HepG2 (cell line): ENCODE measurements at regions not wholly inside any gene's neighbourhood (a gene's known extent, or its start where the extent isn't known, plus 50 kb on each side); places are given as distances from the start of the nearest gene placed in this dataset.

Source experiments
- ATAC-seq: fragments of 200-7000 bp; cut with Tn5 transposase; 3 replicates; pipeline ENCODE4 v1.9.1; 2020; ENCODE audit warnings: mild to moderate bottlenecking, moderate library complexity
- BruUV-seq: library from RNA; stranded (reverse); fragments of 400-500 nt; replicated peaks from 2 replicates; lab custom pipeline; 2021; lab: Mats Ljungman, UMichigan
- CTCF ChIA-PET: fragments of 300-600 bp; formaldehyde crosslinking; extraction: SDS; loops from one replicate; lab custom pipeline; 2021; ENCODE audit warnings: low total read pairs, inconsistent platforms, low intra/inter-chr PET ratio; lab: Yijun Ruan, JAX
- POLR2A ChIA-PET: fragments of 350-600 bp; sonication (Branson Sonifier 250); formaldehyde crosslinking; loops from one replicate; lab custom pipeline; 2020; ENCODE audit warnings: antibody characterized with exemption, inconsistent platforms; lab: Yijun Ruan, JAX
- DNase-seq: peaks from one replicate; pipeline ENCODE4 v3.0.0-alpha.2; 2015; ENCODE audit warnings: low spot score
- FAIRE-seq: peaks from 3 replicates; lab custom pipeline; 2011; peaks lifted over from hg19 to GRCh38; lab: Jason Lieb, UNC
- H2AFZ ChIP-seq: one replicate; pipeline ENCODE4 v1.6.1; 2011; ENCODE audit warnings: low read length, inconsistent platforms
- H3K27ac ChIP-seq: fragments of 300-600 bp; 3 replicates; pipeline ENCODE4 v1.8.0; 2011; ENCODE audit warnings: mixed run types, mild to moderate bottlenecking, mixed read lengths, low read length, inconsistent platforms; ENCODE audit not compliant: insufficient read depth; ENCODE audit errors: extremely low read length
- H3K27me3 ChIP-seq, 2 experiments: fragments of 200-600 bp in 1 of 2; 2 replicates in 1 of 2; 3 replicates in 1 of 2; pipeline versions ENCODE4 v1.6.0 to v1.8.0; 2011; ENCODE audit warnings: low read length in 2 of 2, mild to moderate bottlenecking in 2 of 2, moderate library complexity in 2 of 2, inconsistent platforms in 1 of 2; ENCODE audit not compliant: insufficient read depth in 2 of 2, control insufficient read depth in 1 of 2
- H3K36me3 ChIP-seq, 2 experiments: fragments of 200-600 bp in 1 of 2; replicated peaks in 1 of 2; 2 replicates in 1 of 2; 3 replicates in 1 of 2; pipeline versions ENCODE4 v1.5.1 to v1.8.0; 2011; ENCODE audit warnings: low read length in 2 of 2, inconsistent platforms in 1 of 2; ENCODE audit not compliant: insufficient read depth in 2 of 2, control insufficient read depth in 1 of 2
- H3K4me1 ChIP-seq: 2 replicates; pipeline ENCODE4 v1.5.1; 2012; ENCODE audit warnings: low read length, inconsistent platforms; ENCODE audit not compliant: insufficient read depth
- H3K4me2 ChIP-seq: 2 replicates; pipeline ENCODE4 v1.6.0; 2011; ENCODE audit warnings: low read depth, low read length, inconsistent platforms
- H3K4me3 ChIP-seq, 3 experiments: fragments of 200-600 bp in 1 of 3; sonication (generic), shearing (Covaris generic) in 1 of 3; replicated peaks in 1 of 3; 2 replicates each; pipeline ENCODE4 v1.5.1; 2011 to 2016; ENCODE audit warnings: low read length in 3 of 3, inconsistent platforms in 2 of 3, low read depth in 2 of 3, mild to moderate bottlenecking in 2 of 3, control low read depth in 1 of 3, mixed read lengths in 1 of 3; ENCODE audit not compliant: insufficient read depth in 1 of 3
- H3K79me2 ChIP-seq: one replicate; pipeline ENCODE4 v1.6.1; 2011; ENCODE audit warnings: low read length, inconsistent platforms; ENCODE audit not compliant: insufficient read depth
- H3K9ac ChIP-seq: 2 replicates; pipeline ENCODE4 v1.6.0; 2011; ENCODE audit warnings: mild to moderate bottlenecking, low read depth, low read length, inconsistent platforms; ENCODE audit not compliant: insufficient read depth
- H3K9me3 ChIP-seq: 2 replicates; pipeline ENCODE4 v1.5.1; 2012; ENCODE audit warnings: mild to moderate bottlenecking, low read length
- H4K20me1 ChIP-seq: 2 replicates; pipeline ENCODE4 v1.6.0; 2011; ENCODE audit warnings: inconsistent platforms, mild to moderate bottlenecking, low read length, moderate library complexity; ENCODE audit not compliant: insufficient read depth
- HINFP ChIP-seq: sonication (generic); formaldehyde crosslinking; IDR thresholded peaks from 2 replicates; pipeline ENCODE4 v1.4.0; 2020; ENCODE audit warnings: low read depth, mild to moderate bottlenecking, missing genetic modification reagents
- KLF11 ChIP-seq: IDR thresholded peaks from 2 replicates; pipeline ENCODE4 v1.6.1; 2016; ENCODE audit warnings: missing compliant biosample characterization
- RBM22 ChIP-seq: fragments of 200-400 bp; formaldehyde crosslinking; optimal IDR thresholded peaks from 2 replicates; pipeline ENCODE3; 2017; ENCODE audit warnings: mild to moderate bottlenecking, low read length, moderate library complexity
- ZNF766 ChIP-seq: sonication (generic); formaldehyde crosslinking; IDR thresholded peaks from 2 replicates; pipeline ENCODE4 v1.5.0; 2020; ENCODE audit warnings: missing genetic modification reagents, borderline replicate concordance
- ZNF784 ChIP-seq: sonication (generic); formaldehyde crosslinking; IDR thresholded peaks from 2 replicates; pipeline ENCODE4 v1.5.1; 2020; ENCODE audit warnings: missing genetic modification reagents, mild to moderate bottlenecking, borderline replicate concordance
- in situ Hi-C: cut with HindIII; loops from 2 replicates; pipeline ENCODE4 v1.10.0; 2017; ENCODE audit warnings: low pct_unique_long_range_greater_than_20kb; ENCODE audit not compliant: extremely low pct_ligation_motif_present
- intact Hi-C: fragments of 100-400 bp; cut with micrococcal nuclease; formaldehyde crosslinking; loops from one replicate; pipeline ENCODE4 v1.10.0; 2022; ENCODE audit not compliant: unreplicated experiment
- TF ChIP-seq, protein P1 (sequence below): sonication (generic); formaldehyde crosslinking; IDR thresholded peaks from 2 replicates; pipeline ENCODE4 v1.4.0; 2020; ENCODE audit warnings: missing genetic modification reagents, low read depth, mild to moderate bottlenecking, borderline replicate concordance
- TF ChIP-seq, protein P2 (sequence below): sonication (generic); formaldehyde crosslinking; IDR thresholded peaks from 2 replicates; pipeline ENCODE4 v1.5.0; 2020; ENCODE audit warnings: missing genetic modification reagents, mild to moderate bottlenecking, borderline replicate concordance

- no peaks in the 10 kb centered on the region for H3K36me3 ChIP-seq
- no peak overlapping the region for H3K4me3 ChIP-seq
- H4K20me1 ChIP-seq: no peaks in the 10 kb centered on the region
- H2AFZ ChIP-seq: no peak overlapping the region
- ATAC-seq (no peak), FAIRE-seq (no peak), DNase-seq (no peak)
- no peaks in the 10 kb centered on the region for H3K27me3 ChIP-seq
- no peaks in the 10 kb centered on the region; the same call in 1 of the 2 replicates for H3K9me3 ChIP-seq
- no peak overlapping the region for H3K9ac ChIP-seq
- no peaks in the 10 kb centered on the region for H3K79me2 ChIP-seq
- intact Hi-C loops: no loop called here
- BruUV-seq: no TSS peak
- no peak overlapping the region for H3K27ac ChIP-seq
- H3K4me1 ChIP-seq: no peaks in the 10 kb centered on the region
- no peak overlapping the region for H3K4me2 ChIP-seq
- ChIA-PET CTCF (no interaction called here), POLR2A (no interaction called here)
- TF ChIP-seq HINFP (CRISPR knock-in tag) (no peak), ZNF766 (CRISPR knock-in tag) (no peak), KLF11 (CRISPR knock-in tag) (no peak), ZNF784 (CRISPR knock-in tag) (no peak), RBM22 (no peak)
- TF ChIP-seq, protein P1, sequence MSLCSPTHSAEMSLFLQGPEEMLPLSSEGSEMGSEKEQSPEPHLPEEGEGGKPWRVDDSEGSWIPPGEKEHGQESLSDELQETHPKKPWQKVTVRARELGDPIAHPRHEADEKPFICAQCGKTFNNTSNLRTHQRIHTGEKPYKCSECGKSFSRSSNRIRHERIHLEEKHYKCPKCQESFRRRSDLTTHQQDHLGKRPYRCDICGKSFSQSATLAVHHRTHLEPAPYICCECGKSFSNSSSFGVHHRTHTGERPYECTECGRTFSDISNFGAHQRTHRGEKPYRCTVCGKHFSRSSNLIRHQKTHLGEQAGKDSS (CRISPR knock-in tag): no peak
- TF ChIP-seq, protein P2, sequence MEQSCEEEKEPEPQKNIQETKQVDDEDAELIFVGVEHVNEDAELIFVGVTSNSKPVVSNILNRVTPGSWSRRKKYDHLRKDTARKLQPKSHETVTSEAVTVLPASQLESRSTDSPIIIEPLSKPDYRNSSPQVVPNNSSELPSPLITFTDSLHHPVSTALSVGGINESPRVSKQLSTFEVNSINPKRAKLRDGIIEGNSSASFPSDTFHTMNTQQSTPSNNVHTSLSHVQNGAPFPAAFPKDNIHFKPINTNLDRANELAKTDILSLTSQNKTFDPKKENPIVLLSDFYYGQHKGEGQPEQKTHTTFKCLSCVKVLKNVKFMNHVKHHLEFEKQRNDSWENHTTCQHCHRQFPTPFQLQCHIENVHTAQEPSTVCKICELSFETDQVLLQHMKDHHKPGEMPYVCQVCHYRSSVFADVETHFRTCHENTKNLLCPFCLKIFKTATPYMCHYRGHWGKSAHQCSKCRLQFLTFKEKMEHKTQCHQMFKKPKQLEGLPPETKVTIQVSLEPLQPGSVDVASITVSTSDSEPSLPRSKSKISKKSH (CRISPR knock-in tag): no peak
- in situ Hi-C loops: no loop called here
Measured at GRCh38 chr13:90742381-90742780, 605.1 kb upstream of the MIR17HG start.
